Retinal pigment epithelial cell (primary cell): ENCODE measurements at regions not wholly inside any gene's neighbourhood (a gene's known extent, or its start where the extent isn't known, plus 50 kb on each side); places are given as distances from the start of the nearest gene placed in this dataset.

Experiments
- DNase-seq: peaks from one replicate; pipeline ENCODE4 v3.0.0-alpha.2; 2010; ENCODE audit warnings: low read depth
- H3K4me3 ChIP-seq: 2 replicates; pipeline ENCODE4 v1.5.1; 2011; ENCODE audit warnings: mild to moderate bottlenecking, low read length, control low read depth, moderate library complexity
- CTCF ChIP-seq: conservative IDR thresholded peaks from 2 replicates; pipeline ENCODE4 v1.5.1; 2011; ENCODE audit warnings: low read depth, low read length, control low read depth, inconsistent platforms

DNA sequence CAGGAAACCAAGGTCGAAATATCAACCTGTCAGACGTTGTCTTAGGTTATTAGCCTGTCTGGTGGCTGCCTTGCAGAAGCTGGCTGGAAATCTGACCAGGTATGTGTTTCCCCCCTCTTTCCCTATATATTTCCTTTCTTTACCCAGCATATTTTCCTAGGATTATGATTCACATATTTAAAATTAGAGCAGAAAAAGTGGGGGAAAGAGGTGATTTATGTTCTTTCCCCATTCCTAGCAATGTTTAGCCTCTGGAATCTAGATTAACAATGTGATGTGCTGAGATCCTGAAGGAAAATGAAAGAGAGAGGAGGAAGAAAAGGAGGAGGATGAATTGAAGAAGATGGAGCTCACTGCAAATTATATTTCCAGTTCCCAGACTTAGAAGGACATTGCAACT is 421.4 kb upstream of the AUTS2 start:
- no peak for DNase-seq
- no peak for TF ChIP-seq CTCF
- H3K4me3 ChIP-seq = no peak overlapping the region

DNA sequence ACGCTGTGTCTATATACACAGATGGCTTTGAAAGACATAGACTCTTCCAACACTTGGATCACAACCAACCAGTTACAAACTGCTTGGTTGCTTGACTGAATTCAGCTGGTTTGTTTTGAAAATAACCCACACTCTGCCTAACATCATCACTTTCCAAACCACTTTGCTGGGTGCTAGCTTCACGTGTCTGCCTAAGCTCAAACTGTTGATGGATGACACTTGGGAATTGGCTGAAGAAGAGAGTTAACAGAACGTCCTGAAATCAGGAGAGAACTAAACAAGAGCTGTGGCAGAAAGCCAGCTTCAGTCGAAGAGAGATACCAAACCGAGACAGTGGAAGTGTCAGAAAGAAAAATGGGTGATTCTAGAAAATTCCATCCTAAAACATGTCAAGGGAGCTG is 420.8 kb upstream of the AUTS2 start:
- no peak for DNase-seq
- TF ChIP-seq CTCF = no peak
- no peak overlapping the region for H3K4me3 ChIP-seq

DNA sequence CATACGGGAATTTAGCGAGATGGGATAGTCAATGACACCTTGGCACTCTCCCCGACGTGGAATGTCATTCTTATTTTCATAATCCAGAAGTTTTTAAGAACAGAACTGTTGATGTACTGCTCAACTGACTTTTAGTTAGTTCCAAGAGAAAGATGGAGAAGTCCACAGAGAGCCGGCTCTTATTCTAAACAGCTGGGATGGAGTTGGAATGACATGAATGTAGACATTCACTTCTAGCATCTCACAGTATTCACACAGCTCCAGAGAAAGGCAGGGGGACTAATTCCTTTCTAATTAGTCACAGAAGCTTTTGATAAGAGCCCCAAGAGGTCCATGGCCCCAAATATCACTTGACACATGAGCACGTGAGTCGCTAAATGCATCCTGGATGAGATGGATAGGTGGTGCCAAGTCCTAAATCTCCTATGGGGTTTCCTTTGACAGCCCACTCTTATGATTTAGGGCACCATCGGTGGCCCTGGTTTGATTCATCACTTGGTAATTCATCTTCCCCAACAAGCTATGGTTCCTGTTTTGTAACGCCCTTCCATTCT is 420.3 kb upstream of the AUTS2 start:
- H3K4me3 ChIP-seq = no peak overlapping the region
- TF ChIP-seq CTCF = no peak
- DNase-seq = peak; percentile 15

- DNase-seq = no peak
- no peak for TF ChIP-seq CTCF
- no peak overlapping the region for H3K4me3 ChIP-seq
Measured at GRCh38 chr7:69180662-69181061, 417.6 kb upstream of the AUTS2 start.

GRCh38 chr7:69182596-69183467 is 415.4 kb upstream of the AUTS2 start:
- no peak for TF ChIP-seq CTCF
- H3K4me3 ChIP-seq = no peak overlapping the region
- no peak for DNase-seq

DNA sequence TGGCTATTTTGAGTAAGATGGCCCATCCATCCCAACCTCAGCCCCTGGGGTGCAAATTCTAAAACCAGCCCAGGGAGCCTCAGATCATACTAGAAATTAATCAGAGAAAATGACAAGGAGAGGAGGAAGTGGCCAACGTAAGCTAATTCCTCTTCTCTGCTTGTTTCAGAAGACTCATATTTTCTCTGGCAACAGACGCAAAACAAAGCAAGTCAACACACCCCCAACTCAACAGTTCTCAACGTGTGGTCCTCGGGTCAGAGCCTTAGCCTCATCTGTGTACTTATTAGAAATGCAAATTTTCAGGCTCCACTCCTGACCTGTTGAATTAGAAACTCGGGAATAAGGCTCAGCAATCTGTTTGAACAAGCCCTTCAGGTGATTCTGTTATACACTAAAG is 413.9 kb upstream of the AUTS2 start:
- no peak overlapping the region for H3K4me3 ChIP-seq
- TF ChIP-seq CTCF = no peak
- DNase-seq = no peak

GRCh38 chr7:69185170-69185569 is 413.1 kb upstream of the AUTS2 start:
- H3K4me3 ChIP-seq = no peak overlapping the region
- no peak for TF ChIP-seq CTCF

More at GRCh38 chr7:69185170-69185569, 413.1 kb upstream of the AUTS2 start:
- DNase-seq = no peak
